Liver (tissue), 8 donors: ENCODE measurements at regions not wholly inside any gene's neighbourhood (a gene's known extent, or its start where the extent isn't known, plus 50 kb on each side); places are given as distances from the start of the nearest gene placed in this dataset.

Experiments used
- DNase-seq: peaks from one replicate; pipeline ENCODE4 v3.0.0-alpha.2; 2017; ENCODE audit warnings: low spot score
- H3K27ac ChIP-seq, 2 donors: one replicate each; pipeline ENCODE4 v1.7.0; 2013; ENCODE audit warnings: inconsistent platforms in 2 of 2, low read length in 2 of 2, control low read depth in 1 of 2, low read depth in 1 of 2, mild to moderate bottlenecking in 1 of 2
- H3K27me3 ChIP-seq, 4 donors: one replicate each; pipeline versions ENCODE4 v1.6.1 to v1.7.0; 2013; ENCODE audit warnings: low read length in 3 of 4, inconsistent platforms in 1 of 4, mild to moderate bottlenecking in 1 of 4, moderate library complexity in 1 of 4; ENCODE audit not compliant: control insufficient read depth in 4 of 4, insufficient read depth in 4 of 4
- H3K36me3 ChIP-seq, 4 donors: one replicate each; pipeline versions ENCODE4 v1.6.1 to v1.7.0; 2013; ENCODE audit warnings: low read length in 3 of 4, mild to moderate bottlenecking in 3 of 4, low read depth in 1 of 4, moderate library complexity in 1 of 4; ENCODE audit not compliant: control insufficient read depth in 4 of 4, insufficient read depth in 3 of 4
- H3K4me1 ChIP-seq, 4 donors: one replicate each; pipeline versions ENCODE4 v1.6.1 to v1.7.0; 2013; ENCODE audit warnings: low read length in 3 of 4, mild to moderate bottlenecking in 3 of 4, moderate library complexity in 1 of 4; ENCODE audit not compliant: control insufficient read depth in 4 of 4, insufficient read depth in 4 of 4
- H3K4me3 ChIP-seq, 3 donors: one replicate each; pipeline versions ENCODE4 v1.6.1 to v1.7.0; 2013; ENCODE audit warnings: low read length in 3 of 3, control low read depth in 1 of 3, low read depth in 1 of 3, mild to moderate bottlenecking in 1 of 3
- H3K9ac ChIP-seq, 2 donors: one replicate each; pipeline ENCODE4 v1.7.0; 2013; ENCODE audit warnings: low read length in 2 of 2, mild to moderate bottlenecking in 2 of 2, moderate library complexity in 2 of 2, control low read depth in 1 of 2, low read depth in 1 of 2
- H3K9me3 ChIP-seq, 4 donors: one replicate each; pipeline versions ENCODE4 v1.6.1 to v1.7.0; 2013; ENCODE audit warnings: low read length in 3 of 4; ENCODE audit not compliant: control insufficient read depth in 4 of 4
- FOXA1 ChIP-seq: IDR thresholded peaks from 2 replicates; pipeline ENCODE4 v1.6.1; 2016; ENCODE audit warnings: antibody characterized with exemption
- FOXA2 ChIP-seq: IDR thresholded peaks from 2 replicates; pipeline ENCODE4 v1.6.1; 2016; ENCODE audit warnings: antibody characterized with exemption
- HNF4A ChIP-seq, 2 donors: conservative IDR thresholded peaks; 2 replicates each; pipeline ENCODE4 v1.6.1; 2016; ENCODE audit warnings: antibody characterized with exemption in 2 of 2, mild to moderate bottlenecking in 2 of 2
- JUND ChIP-seq, 2 donors: IDR thresholded peaks; 2 replicates each; pipeline ENCODE4 v1.6.1; 2016; ENCODE audit warnings: antibody characterized with exemption in 2 of 2
- RAD21 ChIP-seq, 2 donors: IDR thresholded peaks; 2 replicates each; pipeline ENCODE4 v1.6.1; 2016; ENCODE audit warnings: antibody characterized with exemption in 2 of 2, mild to moderate bottlenecking in 2 of 2
- RXRA ChIP-seq, 2 donors: IDR thresholded peaks; 2 replicates each; pipeline ENCODE4 v1.6.1; 2017 to 2018; ENCODE audit warnings: antibody characterized with exemption in 2 of 2, mild to moderate bottlenecking in 1 of 2
- SP1 ChIP-seq: IDR thresholded peaks from 2 replicates; pipeline ENCODE4 v1.6.1; 2018; ENCODE audit warnings: antibody characterized with exemption, mild to moderate bottlenecking
- TAF1 ChIP-seq: conservative IDR thresholded peaks from 2 replicates; pipeline ENCODE4 v1.6.1; 2016; ENCODE audit warnings: antibody characterized with exemption, mild to moderate bottlenecking
- YY1 ChIP-seq: IDR thresholded peaks from 2 replicates; pipeline ENCODE4 v1.6.1; 2016; ENCODE audit warnings: antibody characterized with exemption, mild to moderate bottlenecking
- WGBS: extraction: QIAGEN DNeasy Blood & Tissue Kit; methylation state at CpG from one replicate; pipeline ENCODE4 v1.1.7; 2013; 5-methylcytosine and 5-hydroxymethylcytosine counted together
- TF ChIP-seq, protein P1 (sequence below): IDR thresholded peaks from 2 replicates; pipeline ENCODE4 v1.6.1; 2016; ENCODE audit warnings: antibody characterized with exemption
- TF ChIP-seq, protein P2 (sequence below): fragments of 150-350 bp; IDR thresholded peaks from 2 replicates; pipeline ENCODE4 v1.5.1; 2017; ENCODE audit warnings: improper control_type of control experiment, low read depth, low read length; ENCODE audit not compliant: missing input control
- TF ChIP-seq, protein P3 (sequence below): IDR thresholded peaks from 2 replicates; pipeline ENCODE4 v1.6.1; 2016; ENCODE audit warnings: antibody characterized with exemption
- donor health status: healthy.
- donor health status: healthy.
- donor health status: healthy.
- donor health status: healthy.
- donor health status: healthy.

GRCh38 chr13:37274569-37275497, 169.4 kb upstream of the CSNK1A1L start:
- Histone ChIP-seq H3K27ac (no peak overlapping the region), H3K9me3 (peaks cover 0 to 8% (median 2%) of the 10 kb centered on the region in 4 donors)

DNA sequence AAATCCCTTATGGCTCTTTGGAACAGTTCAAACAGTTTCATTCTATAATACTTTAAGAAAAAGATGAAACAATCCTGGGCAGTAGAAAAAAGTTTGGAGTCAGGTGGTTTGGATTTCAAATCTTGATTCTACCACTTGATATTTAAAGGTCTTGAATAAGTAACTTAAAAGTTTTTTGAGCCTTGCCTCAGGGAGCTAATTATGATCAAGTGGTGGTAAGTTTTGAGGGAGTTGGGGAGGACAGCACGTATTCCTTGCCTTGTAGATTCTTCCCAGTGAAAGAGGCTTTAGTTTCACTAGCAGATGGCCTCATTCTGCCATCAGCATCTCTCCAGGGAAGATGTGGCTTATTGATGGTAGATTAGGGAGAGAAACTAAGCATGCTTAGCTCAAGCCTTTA, 168.4 kb upstream of the CSNK1A1L start:
- H3K9me3 ChIP-seq: peaks cover 0 to 8% (median under 1%) of the 10 kb centered on the region in 4 donors
- WGBS: 50% methylated on average over 1 of the region's 1 CpG
- TF ChIP-seq YY1 (no peak), FOXA1 (no peak), TAF1 (no peak), FOXA2 (no peak), RXRA (IDR thresholded peaks at IDR 0.05) (no peak), JUND (IDR thresholded peaks at IDR 0.05) (no peak)
- TF ChIP-seq, protein P1, sequence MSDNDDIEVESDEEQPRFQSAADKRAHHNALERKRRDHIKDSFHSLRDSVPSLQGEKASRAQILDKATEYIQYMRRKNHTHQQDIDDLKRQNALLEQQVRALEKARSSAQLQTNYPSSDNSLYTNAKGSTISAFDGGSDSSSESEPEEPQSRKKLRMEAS: no peak
- H3K4me3 ChIP-seq: no peak overlapping the region
- no peak overlapping the region for H3K27ac ChIP-seq
- H3K4me1 ChIP-seq: no peaks in the 10 kb centered on the region
- no peaks in the 10 kb centered on the region for H3K27me3 ChIP-seq
- no peak overlapping the region for H3K9ac ChIP-seq
- no peaks in the 10 kb centered on the region for H3K36me3 ChIP-seq
- no peak for DNase-seq

More at GRCh38 chr13:37274569-37275497, 169.4 kb upstream of the CSNK1A1L start:
- H3K36me3 ChIP-seq: no peaks in the 10 kb centered on the region
- no peak overlapping the region for H3K4me3 ChIP-seq
- TF ChIP-seq, protein P1: no peak
- no peak for TF ChIP-seq FOXA2
- TF ChIP-seq RAD21 (IDR thresholded peaks at IDR 0.05): no peak
- TF ChIP-seq, protein P2, sequence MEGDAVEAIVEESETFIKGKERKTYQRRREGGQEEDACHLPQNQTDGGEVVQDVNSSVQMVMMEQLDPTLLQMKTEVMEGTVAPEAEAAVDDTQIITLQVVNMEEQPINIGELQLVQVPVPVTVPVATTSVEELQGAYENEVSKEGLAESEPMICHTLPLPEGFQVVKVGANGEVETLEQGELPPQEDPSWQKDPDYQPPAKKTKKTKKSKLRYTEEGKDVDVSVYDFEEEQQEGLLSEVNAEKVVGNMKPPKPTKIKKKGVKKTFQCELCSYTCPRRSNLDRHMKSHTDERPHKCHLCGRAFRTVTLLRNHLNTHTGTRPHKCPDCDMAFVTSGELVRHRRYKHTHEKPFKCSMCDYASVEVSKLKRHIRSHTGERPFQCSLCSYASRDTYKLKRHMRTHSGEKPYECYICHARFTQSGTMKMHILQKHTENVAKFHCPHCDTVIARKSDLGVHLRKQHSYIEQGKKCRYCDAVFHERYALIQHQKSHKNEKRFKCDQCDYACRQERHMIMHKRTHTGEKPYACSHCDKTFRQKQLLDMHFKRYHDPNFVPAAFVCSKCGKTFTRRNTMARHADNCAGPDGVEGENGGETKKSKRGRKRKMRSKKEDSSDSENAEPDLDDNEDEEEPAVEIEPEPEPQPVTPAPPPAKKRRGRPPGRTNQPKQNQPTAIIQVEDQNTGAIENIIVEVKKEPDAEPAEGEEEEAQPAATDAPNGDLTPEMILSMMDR: no peak
- TF ChIP-seq, protein P3, sequence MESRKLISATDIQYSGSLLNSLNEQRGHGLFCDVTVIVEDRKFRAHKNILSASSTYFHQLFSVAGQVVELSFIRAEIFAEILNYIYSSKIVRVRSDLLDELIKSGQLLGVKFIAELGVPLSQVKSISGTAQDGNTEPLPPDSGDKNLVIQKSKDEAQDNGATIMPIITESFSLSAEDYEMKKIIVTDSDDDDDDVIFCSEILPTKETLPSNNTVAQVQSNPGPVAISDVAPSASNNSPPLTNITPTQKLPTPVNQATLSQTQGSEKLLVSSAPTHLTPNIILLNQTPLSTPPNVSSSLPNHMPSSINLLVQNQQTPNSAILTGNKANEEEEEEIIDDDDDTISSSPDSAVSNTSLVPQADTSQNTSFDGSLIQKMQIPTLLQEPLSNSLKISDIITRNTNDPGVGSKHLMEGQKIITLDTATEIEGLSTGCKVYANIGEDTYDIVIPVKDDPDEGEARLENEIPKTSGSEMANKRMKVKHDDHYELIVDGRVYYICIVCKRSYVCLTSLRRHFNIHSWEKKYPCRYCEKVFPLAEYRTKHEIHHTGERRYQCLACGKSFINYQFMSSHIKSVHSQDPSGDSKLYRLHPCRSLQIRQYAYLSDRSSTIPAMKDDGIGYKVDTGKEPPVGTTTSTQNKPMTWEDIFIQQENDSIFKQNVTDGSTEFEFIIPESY: no peak
- no peak for TF ChIP-seq HNF4A (conservative IDR thresholded peaks at IDR 0.05)
- TF ChIP-seq SP1: no peak
- DNase-seq: no peak
- no peaks in the 10 kb centered on the region for H3K4me1 ChIP-seq
- H3K9ac ChIP-seq: no peak overlapping the region
- H3K27me3 ChIP-seq: no peaks in the 10 kb centered on the region
- 79% methylated on average over 6 of the region's 6 CpGs for WGBS
